ENCODE measurements at regions not wholly inside any gene's neighbourhood (a gene's known extent, or its start where the extent isn't known, plus 50 kb on each side); places are given as distances from the start of the nearest gene placed in this dataset.

- no peak for TF ChIP-seq CTCF (IDR thresholded peaks at IDR 0.05)
- TF ChIP-seq POLR2A (IDR thresholded peaks at IDR 0.05), result no peak
Measured at GRCh38 chr5:178786859-178787499, 56.5 kb upstream of the ZNF354A start.

Measured in heart left ventricle (tissue), 13 donors.